ENCODE measurements at regions not wholly inside any gene's neighbourhood (a gene's known extent, or its start where the extent isn't known, plus 50 kb on each side); places are given as distances from the start of the nearest gene placed in this dataset.

GRCh38 chr12:124726596-124727263 is 136.9 kb downstream of the SCARB1 start:
- no peak for DNase-seq (ENCODE audit: low read depth)
- TF ChIP-seq CTCF (IDR thresholded peaks at IDR 0.05; ENCODE audit: insufficient read depth, low read length): no peak
- no peak overlapping the region for H3K4me3 ChIP-seq (ENCODE audit: low read depth, low read length)

GRCh38 chr12:124725597-124726237 is 137.9 kb downstream of the SCARB1 start:
- no peak overlapping the region for H3K4me3 ChIP-seq (ENCODE audit: low read depth, low read length)
- TF ChIP-seq CTCF (IDR thresholded peaks at IDR 0.05; ENCODE audit: insufficient read depth, low read length): no peak
- DNase-seq (ENCODE audit: low read depth): no peak

GRCh38 chr12:124725099-124725498 is 138.6 kb downstream of the SCARB1 start:
- no peak overlapping the region for H3K4me3 ChIP-seq (ENCODE audit: low read depth, low read length)
- no peak for TF ChIP-seq CTCF (IDR thresholded peaks at IDR 0.05; ENCODE audit: insufficient read depth, low read length)
- DNase-seq (ENCODE audit: low read depth): no peak

GRCh38 chr12:124722878-124723277 is 140.8 kb downstream of the SCARB1 start:
- no peak for TF ChIP-seq CTCF (IDR thresholded peaks at IDR 0.05; ENCODE audit: insufficient read depth, low read length)
- no peak overlapping the region for H3K4me3 ChIP-seq (ENCODE audit: low read depth, low read length)
- DNase-seq (ENCODE audit: low read depth): no peak

- H3K4me3 ChIP-seq (ENCODE audit: low read depth, low read length): no peak overlapping the region
- no peak for TF ChIP-seq CTCF (IDR thresholded peaks at IDR 0.05; ENCODE audit: insufficient read depth, low read length)
- no peak for DNase-seq (ENCODE audit: low read depth)
These were observed 142.0 kb downstream of the SCARB1 start for GRCh38 chr12:124721501-124722162.

- DNase-seq (ENCODE audit: low read depth): peak; percentile 87
- no peak overlapping the region for H3K4me3 ChIP-seq (ENCODE audit: low read depth, low read length)
- TF ChIP-seq CTCF (IDR thresholded peaks at IDR 0.05; ENCODE audit: insufficient read depth, low read length): no peak
These were observed 142.8 kb downstream of the SCARB1 start for GRCh38 chr12:124720681-124721500.

Data from fibroblast of the aortic adventitia (primary cell).